Cardiac fibroblast (primary cell): ENCODE measurements at regions not wholly inside any gene's neighbourhood (a gene's known extent, or its start where the extent isn't known, plus 50 kb on each side); places are given as distances from the start of the nearest gene placed in this dataset.

ENCODE experiments used
- DNase-seq, 2 donors: peaks; one replicate each; pipeline versions ENCODE4 v3.0.0 to v3.0.0-alpha.2; 2010; ENCODE audit warnings: low read depth in 2 of 2
- H3K4me3 ChIP-seq, 2 donors: replicated peaks in 1 of 2; 1 replicate in 1 of 2; 2 replicates in 1 of 2; pipeline ENCODE4 v1.5.1; 2011; ENCODE audit warnings: low read depth in 2 of 2, low read length in 2 of 2, mild to moderate bottlenecking in 2 of 2, moderate library complexity in 1 of 2
- CTCF ChIP-seq: IDR thresholded peaks from one replicate; pipeline ENCODE4 v1.5.1; 2011; ENCODE audit warnings: low read depth, mild to moderate bottlenecking, low read length, inconsistent platforms

DNA sequence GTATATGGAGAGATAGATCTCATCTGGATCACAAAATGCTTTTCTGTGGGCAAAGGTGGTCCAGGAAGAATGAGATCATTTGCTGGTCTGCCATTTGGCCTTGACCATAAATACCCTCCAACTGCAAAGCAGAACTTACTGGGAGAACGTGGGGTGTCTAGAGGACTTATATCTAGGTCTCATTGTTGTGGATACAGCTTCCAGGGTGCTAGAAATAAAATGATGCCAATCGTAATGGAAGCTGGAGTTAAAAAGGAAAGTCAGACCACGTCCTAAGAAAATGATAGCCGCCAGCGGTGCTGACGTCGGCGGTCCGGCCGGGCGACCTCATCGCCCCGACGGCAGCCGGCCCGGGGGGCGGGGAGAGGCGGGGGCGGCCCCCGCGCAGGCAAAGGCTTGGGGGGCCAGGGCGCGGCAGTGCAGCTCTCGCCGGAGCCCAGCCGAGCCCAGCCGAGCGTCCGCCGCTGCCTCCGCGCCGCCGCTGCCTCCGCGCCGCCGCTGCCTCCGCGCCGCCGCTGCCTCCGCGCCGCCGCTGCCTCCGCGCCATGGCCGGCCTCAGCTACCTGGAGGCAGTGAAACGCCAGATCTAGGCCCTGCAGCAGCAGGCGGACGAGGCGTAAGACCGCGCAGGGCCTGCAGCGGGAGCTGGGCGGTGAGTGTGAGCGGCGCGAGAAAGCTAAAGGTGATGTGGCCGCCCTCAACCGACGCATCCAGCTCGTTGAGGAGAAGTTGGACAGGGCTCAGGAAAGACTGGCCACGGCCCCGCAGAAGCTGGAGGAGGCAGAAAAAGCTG, 89.5 kb downstream of the EOMES start:
- TF ChIP-seq CTCF, result no peak
- H3K4me3 ChIP-seq, result peak overlapping the region; percentile 37 to 55

DNA sequence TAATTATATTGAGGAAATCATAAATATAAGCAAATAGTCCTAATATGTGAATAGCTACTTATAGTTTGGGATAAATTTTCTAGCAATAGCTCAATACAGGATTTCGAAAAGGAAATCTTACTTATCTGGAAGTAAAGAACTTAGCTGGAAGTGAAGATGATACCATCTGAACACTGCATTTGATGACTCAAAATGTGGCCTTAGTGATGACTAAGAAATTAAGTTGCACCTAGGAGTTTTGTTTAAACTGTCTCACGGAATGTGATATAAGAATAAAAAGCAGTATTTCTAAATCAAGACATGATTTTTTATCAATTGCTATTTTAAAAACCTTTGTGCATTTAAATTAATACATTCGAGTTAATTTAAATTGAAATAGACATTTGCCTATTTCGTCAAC, 91.2 kb downstream of the EOMES start:
- DNase-seq, result peak in 1 of 2 donors; percentile 70
- no peak for TF ChIP-seq CTCF
- H3K4me3 ChIP-seq, result no peak overlapping the region

More for the DNA sequence above, 89.5 kb downstream of the EOMES start:
- peak; percentile 57 to 72 for DNase-seq

DNA sequence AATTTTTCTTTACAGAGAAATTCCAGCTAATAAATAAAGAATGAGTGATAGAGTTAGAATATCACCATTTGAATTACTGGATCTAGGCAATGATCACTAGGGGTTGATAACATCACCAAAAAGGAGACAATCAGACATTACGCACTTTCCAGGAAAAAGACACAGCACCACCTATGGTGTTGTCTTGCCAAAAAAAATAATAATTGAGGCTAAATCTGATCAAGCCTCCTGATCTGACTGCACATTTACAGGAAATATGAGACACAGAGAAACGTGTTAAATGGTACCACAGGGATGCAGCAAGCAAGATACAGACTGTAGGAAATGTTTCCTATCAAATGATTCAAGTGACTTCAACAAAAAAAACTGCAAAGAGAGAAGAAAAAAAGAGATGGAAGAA, 92.8 kb downstream of the EOMES start:
- no peak overlapping the region for H3K4me3 ChIP-seq
- peak in 1 of 2 donors; percentile 28 for DNase-seq

DNA sequence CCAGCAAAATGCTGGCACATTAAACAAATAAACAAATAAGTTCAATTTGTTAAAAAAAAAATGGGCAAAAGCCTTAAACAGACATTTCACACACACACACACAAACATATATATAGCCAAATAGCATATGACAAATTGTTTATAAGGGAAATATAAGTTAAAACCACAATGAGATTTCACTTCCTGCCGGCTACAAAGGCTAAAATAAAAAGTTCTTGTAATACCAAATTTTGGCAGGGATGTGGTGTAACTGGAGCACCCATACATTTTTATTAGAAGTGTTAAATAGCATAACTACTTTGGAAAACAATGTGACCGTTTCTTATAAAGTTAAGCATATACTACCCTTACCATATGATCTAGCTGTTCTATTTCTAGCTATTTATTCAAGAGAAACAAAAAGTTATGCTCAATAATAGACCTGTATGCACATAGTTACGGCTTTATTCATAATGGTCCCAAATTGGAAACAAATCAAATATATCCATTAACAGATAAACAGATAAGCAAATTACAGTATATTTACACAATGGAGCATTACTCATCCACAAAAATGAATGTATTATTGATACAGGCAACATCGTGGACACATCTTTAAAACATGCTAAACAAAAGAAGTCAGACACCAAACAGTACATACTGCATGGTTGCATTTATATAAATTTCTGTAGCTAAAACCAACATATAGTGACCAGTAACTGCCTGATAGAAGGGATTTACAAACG, 93.9 kb downstream of the EOMES start:
- DNase-seq, result peak in 1 of 2 donors; percentile 30
- TF ChIP-seq CTCF, result no peak
- no peak overlapping the region for H3K4me3 ChIP-seq

More for the DNA sequence above, 92.8 kb downstream of the EOMES start:
- TF ChIP-seq CTCF, result no peak

DNA sequence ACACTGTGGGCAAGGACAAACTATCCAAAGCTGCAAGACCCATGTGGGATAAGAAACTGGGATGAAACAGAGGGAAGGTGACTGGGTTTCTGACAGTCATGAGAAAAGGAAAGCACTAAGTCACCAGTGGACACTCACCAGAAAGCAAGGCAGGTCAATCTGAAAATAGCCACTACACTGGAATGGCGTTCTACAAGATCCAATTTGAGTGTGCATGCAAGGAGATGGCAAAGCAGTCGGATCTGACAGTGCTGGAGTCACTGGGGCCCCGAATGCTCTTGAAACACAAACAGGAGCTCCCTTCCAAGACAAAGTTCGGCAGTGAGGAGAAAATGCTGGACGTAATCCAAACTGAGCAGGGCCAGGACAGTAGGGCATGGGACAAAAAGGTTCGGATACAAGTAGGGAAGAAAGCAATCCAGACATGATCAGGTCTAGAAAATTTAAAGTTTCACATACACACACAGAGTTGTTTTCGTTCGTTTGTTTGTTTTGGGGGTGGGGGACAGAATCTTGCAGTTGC, 95.5 kb downstream of the EOMES start:
- DNase-seq, result no peak
- TF ChIP-seq CTCF, result no peak
- H3K4me3 ChIP-seq, result no peak overlapping the region

DNA sequence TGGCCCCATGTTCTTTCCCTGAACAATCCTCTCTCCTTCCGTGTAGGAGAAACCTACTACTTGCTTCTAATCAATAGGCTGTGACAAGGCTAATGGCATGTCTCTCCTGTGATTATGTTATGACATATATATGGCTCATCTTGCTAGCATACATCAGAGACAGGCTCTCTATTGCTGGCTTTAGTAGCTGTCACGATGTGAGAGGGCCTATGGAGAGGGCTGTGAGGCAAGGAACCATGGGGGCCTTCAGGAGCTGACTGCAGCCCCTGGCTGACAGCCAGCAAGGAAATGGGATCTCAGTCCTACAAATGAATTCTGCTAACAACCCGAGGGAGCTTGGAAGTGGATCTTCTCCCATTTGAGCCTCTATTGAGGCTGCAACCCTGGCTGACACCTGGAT, 96.3 kb downstream of the EOMES start:
- TF ChIP-seq CTCF, result no peak
- H3K4me3 ChIP-seq, result no peak overlapping the region
- no peak for DNase-seq
